ENCODE measurements at regions not wholly inside any gene's neighbourhood (a gene's known extent, or its start where the extent isn't known, plus 50 kb on each side); places are given as distances from the start of the nearest gene placed in this dataset.

DNA sequence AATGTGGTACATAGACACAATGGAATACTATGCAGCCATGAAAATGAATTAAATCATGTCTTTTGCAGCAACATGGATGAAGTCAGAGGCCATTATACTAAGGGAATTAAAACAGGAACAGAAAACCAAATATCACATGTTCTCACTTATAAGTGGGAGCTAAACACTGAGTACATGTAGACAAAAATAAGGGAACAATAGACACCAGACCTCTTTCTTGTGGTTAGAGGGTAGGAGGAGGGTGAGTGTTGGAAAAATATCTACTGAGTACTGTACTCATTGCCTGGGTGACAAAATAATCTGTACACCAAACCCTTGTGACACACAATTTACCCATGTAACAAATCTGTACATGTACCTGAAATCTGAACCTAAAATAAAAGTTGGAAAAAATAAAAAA lies 59.1 kb upstream of the ANO5 start:
- TF ChIP-seq EP300 (IDR thresholded peaks at IDR 0.05), result no peak
- TF ChIP-seq CTCF (IDR thresholded peaks at IDR 0.05), result no peak
- TF ChIP-seq POLR2AphosphoS5 (IDR thresholded peaks at IDR 0.05), result no peak

Measured in sigmoid colon (tissue), 4 donors.